ENCODE measurements at regions not wholly inside any gene's neighbourhood (a gene's known extent, or its start where the extent isn't known, plus 50 kb on each side); places are given as distances from the start of the nearest gene placed in this dataset.

DNA sequence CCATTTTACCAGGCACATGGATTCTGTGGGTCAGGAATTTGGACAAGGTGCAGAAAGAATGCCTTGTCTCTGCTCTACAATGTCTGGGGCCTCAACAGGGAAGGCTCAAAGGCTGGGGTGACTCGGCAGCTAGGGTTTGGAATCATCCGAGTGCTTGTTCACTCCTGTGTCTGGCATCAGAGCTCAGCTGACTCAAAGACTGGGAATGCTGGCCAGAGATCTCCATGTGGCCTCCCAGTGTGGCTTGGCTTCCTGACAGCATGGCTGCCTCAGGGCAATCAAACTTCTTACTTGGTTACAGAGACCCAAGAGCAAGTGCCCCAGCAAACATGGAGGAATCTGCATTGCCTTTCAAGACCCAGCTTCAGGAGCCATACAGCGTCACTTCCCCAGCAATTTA is 110.5 kb downstream of the TOMM20 start:
- H3K4me3 ChIP-seq (ENCODE audit: control insufficient read depth, low read depth, low read length) = no peak overlapping the region
- DNase-seq (ENCODE audit: low read depth) = peak; percentile 94
- TF ChIP-seq CTCF (IDR thresholded peaks at IDR 0.05; ENCODE audit: control insufficient read depth, insufficient read depth, low read depth, low read length, missing control alignments) = no peak

GRCh38 chr1:235017719-235018118 is 110.9 kb downstream of the TOMM20 start:
- no peak for DNase-seq (ENCODE audit: low read depth)
- TF ChIP-seq CTCF (IDR thresholded peaks at IDR 0.05; ENCODE audit: control insufficient read depth, insufficient read depth, low read depth, low read length, missing control alignments) = no peak
- H3K4me3 ChIP-seq (ENCODE audit: control insufficient read depth, low read depth, low read length) = no peak overlapping the region

DNA sequence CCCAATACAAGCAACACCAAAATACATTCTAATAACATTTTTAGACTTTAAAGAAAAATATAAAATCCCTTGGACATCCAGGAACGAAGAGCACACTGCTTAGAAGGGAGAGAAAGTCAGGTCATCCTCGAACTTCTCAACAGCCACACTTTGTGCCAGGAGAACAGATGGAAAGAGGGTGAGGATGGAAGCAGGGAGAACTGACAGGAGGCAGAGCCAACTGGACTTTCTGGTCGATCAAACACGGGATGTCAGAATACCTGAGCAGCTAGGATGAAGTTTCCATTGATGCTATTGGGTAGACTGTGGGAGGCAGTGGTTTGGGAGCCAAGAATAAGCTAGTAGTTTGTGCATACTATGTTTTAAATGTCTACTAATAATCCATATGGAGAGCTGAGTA is 111.4 kb downstream of the TOMM20 start:
- no peak for TF ChIP-seq CTCF (IDR thresholded peaks at IDR 0.05; ENCODE audit: control insufficient read depth, insufficient read depth, low read depth, low read length, missing control alignments)
- no peak for DNase-seq (ENCODE audit: low read depth)
- H3K4me3 ChIP-seq (ENCODE audit: control insufficient read depth, low read depth, low read length) = no peak overlapping the region

GRCh38 chr1:235015291-235015985 is 113.2 kb downstream of the TOMM20 start:
- no peak for TF ChIP-seq CTCF (IDR thresholded peaks at IDR 0.05; ENCODE audit: control insufficient read depth, insufficient read depth, low read depth, low read length, missing control alignments)
- no peak overlapping the region for H3K4me3 ChIP-seq (ENCODE audit: control insufficient read depth, low read depth, low read length)
- DNase-seq (ENCODE audit: low read depth) = no peak

- TF ChIP-seq CTCF (IDR thresholded peaks at IDR 0.05; ENCODE audit: control insufficient read depth, insufficient read depth, low read depth, low read length, missing control alignments) = no peak
- H3K4me3 ChIP-seq (ENCODE audit: control insufficient read depth, low read depth, low read length) = no peak overlapping the region
- no peak for DNase-seq (ENCODE audit: low read depth)
Measured at GRCh38 chr1:235014756-235015155, 113.9 kb downstream of the TOMM20 start.

DNA sequence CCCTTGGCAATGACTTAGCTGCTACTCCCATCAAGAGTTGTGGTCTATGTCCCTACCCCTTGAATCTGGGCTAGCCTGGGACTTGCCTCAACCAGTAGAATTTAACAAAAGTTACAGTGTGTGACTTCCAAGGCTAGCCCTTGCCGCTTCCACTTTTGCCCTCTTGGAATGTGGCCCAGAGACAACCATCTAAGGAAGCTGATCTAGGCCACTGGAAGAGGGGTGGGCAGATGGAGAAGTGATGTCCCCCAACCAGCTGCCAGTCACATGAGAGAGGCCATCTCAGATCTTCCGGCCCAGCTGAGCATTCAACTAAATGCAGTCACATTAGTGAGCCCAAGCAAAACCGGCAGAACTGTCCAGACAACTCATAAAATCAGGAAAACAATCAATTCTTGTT is 115.1 kb downstream of the TOMM20 start:
- no peak for DNase-seq (ENCODE audit: low read depth)
- no peak overlapping the region for H3K4me3 ChIP-seq (ENCODE audit: control insufficient read depth, low read depth, low read length)
- TF ChIP-seq CTCF (IDR thresholded peaks at IDR 0.05; ENCODE audit: control insufficient read depth, insufficient read depth, low read depth, low read length, missing control alignments) = no peak
